Tibial nerve (tissue), 4 donors: ENCODE measurements at regions not wholly inside any gene's neighbourhood (a gene's known extent, or its start where the extent isn't known, plus 50 kb on each side); places are given as distances from the start of the nearest gene placed in this dataset.

Experiments used
- EP300 ChIP-seq, 2 donors: sonication (generic); formaldehyde crosslinking; IDR thresholded peaks; one replicate each; pipeline ENCODE4 v1.6.1; 2017; ENCODE audit warnings: antibody characterized with exemption in 2 of 2, mild to moderate bottlenecking in 1 of 2
- TF ChIP-seq, protein P1 (sequence below), 5 experiments: fragments of 200-600 bp in 3 of 5; fragments of 450-650 bp in 2 of 5; sonication (generic) in 3 of 5; IDR thresholded peaks; one replicate each; pipeline ENCODE4 v1.5.1; 2016 to 2019; ENCODE audit warnings: antibody characterized with exemption in 5 of 5, mild to moderate bottlenecking in 3 of 5, moderate library complexity in 2 of 5

DNA sequence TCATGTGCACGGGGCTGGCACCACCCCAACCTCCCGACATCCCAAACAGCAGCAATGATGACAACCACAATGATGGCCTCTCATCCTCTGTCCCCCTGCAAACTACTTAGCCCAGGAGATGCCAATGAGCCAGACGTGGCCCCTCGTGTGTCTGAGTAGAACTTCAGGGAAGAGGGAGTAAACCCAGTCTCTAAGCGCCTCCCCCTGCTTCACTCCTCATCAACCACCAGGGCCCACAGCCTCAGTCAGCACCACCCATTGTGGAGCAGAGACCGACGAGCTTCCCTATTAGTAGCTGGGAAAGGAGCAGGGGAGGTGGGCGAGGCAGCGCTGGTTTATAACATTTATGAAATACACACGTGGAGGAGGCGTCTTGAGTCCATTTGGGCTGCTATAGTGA, 182.7 kb upstream of the SFSWAP start:
- TF ChIP-seq, protein P1, sequence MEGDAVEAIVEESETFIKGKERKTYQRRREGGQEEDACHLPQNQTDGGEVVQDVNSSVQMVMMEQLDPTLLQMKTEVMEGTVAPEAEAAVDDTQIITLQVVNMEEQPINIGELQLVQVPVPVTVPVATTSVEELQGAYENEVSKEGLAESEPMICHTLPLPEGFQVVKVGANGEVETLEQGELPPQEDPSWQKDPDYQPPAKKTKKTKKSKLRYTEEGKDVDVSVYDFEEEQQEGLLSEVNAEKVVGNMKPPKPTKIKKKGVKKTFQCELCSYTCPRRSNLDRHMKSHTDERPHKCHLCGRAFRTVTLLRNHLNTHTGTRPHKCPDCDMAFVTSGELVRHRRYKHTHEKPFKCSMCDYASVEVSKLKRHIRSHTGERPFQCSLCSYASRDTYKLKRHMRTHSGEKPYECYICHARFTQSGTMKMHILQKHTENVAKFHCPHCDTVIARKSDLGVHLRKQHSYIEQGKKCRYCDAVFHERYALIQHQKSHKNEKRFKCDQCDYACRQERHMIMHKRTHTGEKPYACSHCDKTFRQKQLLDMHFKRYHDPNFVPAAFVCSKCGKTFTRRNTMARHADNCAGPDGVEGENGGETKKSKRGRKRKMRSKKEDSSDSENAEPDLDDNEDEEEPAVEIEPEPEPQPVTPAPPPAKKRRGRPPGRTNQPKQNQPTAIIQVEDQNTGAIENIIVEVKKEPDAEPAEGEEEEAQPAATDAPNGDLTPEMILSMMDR (IDR thresholded peaks at IDR 0.05) = no peak
- no peak for TF ChIP-seq EP300 (IDR thresholded peaks at IDR 0.05)
